H9 (cell line): ENCODE measurements at regions not wholly inside any gene's neighbourhood (a gene's known extent, or its start where the extent isn't known, plus 50 kb on each side); places are given as distances from the start of the nearest gene placed in this dataset.
A peak's percentile ranks its signal among the peaks of the same experiment; 100 is the strongest.

ENCODE experiments used
- DNase-seq: peaks from one replicate; pipeline ENCODE4 v3.0.0-alpha.2; 2017
- H2AFZ ChIP-seq: one replicate; pipeline ENCODE4 v1.6.1; 2013; ENCODE audit warnings: mild to moderate bottlenecking, low read length, control low read depth, moderate library complexity
- H2AK5ac ChIP-seq: 2 replicates; pipeline ENCODE4 v1.6.1; 2013; ENCODE audit warnings: low read length, control low read depth, mixed read lengths; ENCODE audit not compliant: insufficient read length
- H2BK120ac ChIP-seq: one replicate; pipeline ENCODE4 v1.6.1; 2013; ENCODE audit warnings: low read depth, mild to moderate bottlenecking, low read length, control low read depth, inconsistent platforms; ENCODE audit not compliant: poor library complexity, severe bottlenecking
- H2BK12ac ChIP-seq: 2 replicates; pipeline ENCODE4 v1.6.1; 2013; ENCODE audit warnings: low read length, control low read depth, mixed read lengths, low read depth; ENCODE audit not compliant: insufficient read length
- H2BK15ac ChIP-seq: 2 replicates; pipeline ENCODE4 v1.6.1; 2013; ENCODE audit warnings: low read depth, low read length, control low read depth
- H2BK20ac ChIP-seq: one replicate; pipeline ENCODE4 v1.6.1; 2013; ENCODE audit warnings: low read depth, mild to moderate bottlenecking, low read length, control low read depth, inconsistent platforms; ENCODE audit not compliant: poor library complexity, severe bottlenecking
- H2BK5ac ChIP-seq: 2 replicates; pipeline ENCODE4 v1.6.1; 2013; ENCODE audit warnings: low read length, control low read depth, mixed read lengths; ENCODE audit not compliant: insufficient read length
- H3K14ac ChIP-seq: 2 replicates; pipeline ENCODE4 v1.6.1; 2013; ENCODE audit warnings: low read length, control low read depth; ENCODE audit not compliant: insufficient read depth
- H3K18ac ChIP-seq: 2 replicates; pipeline ENCODE4 v1.6.1; 2013; ENCODE audit warnings: low read depth, mild to moderate bottlenecking, mixed read lengths, low read length, control low read depth; ENCODE audit not compliant: insufficient read length
- H3K23ac ChIP-seq: 2 replicates; pipeline ENCODE4 v1.6.1; 2013; ENCODE audit warnings: low read length, control low read depth, mixed read lengths, low read depth; ENCODE audit not compliant: insufficient read length
- H3K23me2 ChIP-seq: 2 replicates; pipeline ENCODE4 v1.6.1; 2013; ENCODE audit warnings: low read depth, mild to moderate bottlenecking, mixed read lengths, low read length, control low read depth; ENCODE audit not compliant: insufficient read length, poor library complexity, severe bottlenecking
- H3K27ac ChIP-seq: 2 replicates; pipeline ENCODE4 v1.5.1; 2013; ENCODE audit warnings: low read length, control low read depth, mixed read lengths, low read depth; ENCODE audit not compliant: insufficient read length
- H3K27me3 ChIP-seq: 2 replicates; pipeline ENCODE4 v1.6.1; 2013; ENCODE audit warnings: low read length, control low read depth, inconsistent platforms; ENCODE audit not compliant: insufficient read depth
- H3K4ac ChIP-seq: 2 replicates; pipeline ENCODE4 v1.6.1; 2013; ENCODE audit warnings: low read depth, mild to moderate bottlenecking, control low read depth, inconsistent platforms, low read length, moderate library complexity
- H3K4me1 ChIP-seq: 2 replicates; pipeline ENCODE4 v1.6.1; 2013; ENCODE audit warnings: low read length, control low read depth, inconsistent platforms; ENCODE audit not compliant: insufficient read depth
- H3K4me2 ChIP-seq: 2 replicates; pipeline ENCODE4 v1.6.1; 2013; ENCODE audit warnings: low read length, control low read depth, mixed read lengths; ENCODE audit not compliant: insufficient read length, insufficient read depth
- H3K56ac ChIP-seq: 2 replicates; pipeline ENCODE4 v1.6.1; 2013; ENCODE audit warnings: low read depth, mild to moderate bottlenecking, mixed read lengths, low read length, control low read depth; ENCODE audit not compliant: insufficient read length
- H3K79me1 ChIP-seq: 2 replicates; pipeline ENCODE4 v1.6.1; 2013; ENCODE audit warnings: low read depth, mild to moderate bottlenecking, moderate library complexity, low read length, control low read depth, inconsistent platforms; ENCODE audit not compliant: insufficient read depth, poor library complexity, severe bottlenecking
- H3K79me2 ChIP-seq: 2 replicates; pipeline ENCODE4 v1.6.1; 2013; ENCODE audit warnings: low read length, control low read depth, inconsistent platforms; ENCODE audit not compliant: insufficient read depth
- H3K9ac ChIP-seq: 2 replicates; pipeline ENCODE4 v1.6.1; 2013; ENCODE audit warnings: low read length, control low read depth, mixed read lengths; ENCODE audit not compliant: insufficient read length; ENCODE audit errors: extremely low read depth
- H3K9me3 ChIP-seq: one replicate; pipeline ENCODE4 v1.6.1; 2013; ENCODE audit warnings: low read depth, low read length, inconsistent platforms; ENCODE audit not compliant: control insufficient read depth
- H3T11ph ChIP-seq: one replicate; pipeline ENCODE4 v1.6.1; 2013; ENCODE audit warnings: mild to moderate bottlenecking, low read length, control low read depth, inconsistent platforms
- H4K20me1 ChIP-seq: one replicate; pipeline ENCODE4 v1.6.1; 2013; ENCODE audit not compliant: control insufficient read depth, insufficient read length, insufficient read depth
- H4K5ac ChIP-seq: 2 replicates; pipeline ENCODE4 v1.6.1; 2013; ENCODE audit warnings: low read depth, mild to moderate bottlenecking, mixed read lengths, low read length, control low read depth; ENCODE audit not compliant: insufficient read length
- H4K8ac ChIP-seq: replicated peaks from 2 replicates; pipeline ENCODE4 v1.6.1; 2013; ENCODE audit warnings: low read length, control low read depth, mixed read lengths, low read depth; ENCODE audit not compliant: insufficient read length
- H4K91ac ChIP-seq: 2 replicates; pipeline ENCODE4 v1.6.1; 2013; ENCODE audit warnings: low read depth, mild to moderate bottlenecking, moderate library complexity, mixed read lengths, low read length, control low read depth; ENCODE audit not compliant: insufficient read length
- H3K27ac Mint-ChIP-seq, 3 experiments: 2 replicates in 2 of 3; 3 replicates in 1 of 3; pipeline ENCODE4 v1.8.0; 2020 to 2021; ENCODE audit warnings: mixed read lengths in 3 of 3, mild to moderate bottlenecking in 1 of 3, moderate library complexity in 1 of 3
- H3K27me3 Mint-ChIP-seq: 2 replicates; pipeline ENCODE4 v1.8.0; 2021; ENCODE audit warnings: low read depth, mild to moderate bottlenecking, moderate library complexity, mixed read lengths
- H3K36me3 Mint-ChIP-seq, 3 experiments: 2 replicates in 2 of 3; 3 replicates in 1 of 3; pipeline ENCODE4 v1.8.0; 2020 to 2021; ENCODE audit warnings: low read depth in 3 of 3, mixed read lengths in 3 of 3; ENCODE audit not compliant: insufficient read depth in 1 of 3
- H3K4me1 Mint-ChIP-seq, 2 experiments: 2 replicates each; pipeline ENCODE4 v1.8.0; 2020; ENCODE audit warnings: mixed read lengths in 2 of 2
- H3K4me3 Mint-ChIP-seq, 2 experiments: 2 replicates in 1 of 2; 3 replicates in 1 of 2; pipeline ENCODE4 v1.8.0; 2020 to 2021; ENCODE audit warnings: mild to moderate bottlenecking in 2 of 2, mixed read lengths in 2 of 2, moderate library complexity in 1 of 2
- H3K9me3 Mint-ChIP-seq, 2 experiments: 2 replicates in 1 of 2; 3 replicates in 1 of 2; pipeline ENCODE4 v1.8.0; 2020; ENCODE audit warnings: mild to moderate bottlenecking in 2 of 2, mixed read lengths in 2 of 2, moderate library complexity in 1 of 2
- WGBS: extraction: QIAGEN DNeasy Blood & Tissue Kit; methylation state at CpG from one replicate; pipeline ENCODE4 v1.1.7; 2013; ENCODE audit warnings: missing lambda C conversion rate, low lambda C conversion rate, mixed read lengths; ENCODE audit not compliant: insufficient read length; ENCODE audit errors: extremely low coverage; 5-methylcytosine and 5-hydroxymethylcytosine counted together
- TF ChIP-seq, protein P1 (sequence below): fragments of 200-600 bp; sonication (generic); conservative IDR thresholded peaks from 3 replicates; pipeline ENCODE4 v1.8.0; 2021; ENCODE audit warnings: antibody characterized with exemption, mild to moderate bottlenecking

DNA sequence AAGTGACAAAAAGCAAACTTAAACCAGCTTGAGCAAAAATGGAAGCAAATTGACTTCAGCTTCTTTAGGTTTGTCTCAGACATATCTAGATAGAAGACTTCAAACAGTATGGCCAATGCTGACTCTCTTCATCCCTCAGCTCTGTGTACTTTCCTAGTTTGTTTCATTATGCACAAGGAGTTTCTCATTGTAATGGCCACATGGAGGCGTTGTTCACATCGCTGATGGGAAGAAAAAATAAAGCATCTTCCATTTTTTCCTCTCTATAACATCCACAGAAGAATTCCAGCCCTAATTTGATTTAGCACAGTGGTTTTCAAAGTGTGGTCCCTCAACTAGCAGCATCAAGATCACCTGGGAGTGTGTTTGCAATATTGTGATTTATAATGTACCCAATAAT, 397.5 kb upstream of the PRKX start:
- H3T11ph ChIP-seq = no peak overlapping the region
- H3K9me3 ChIP-seq = no peaks in the 10 kb centered on the region
- H4K5ac ChIP-seq = no peak overlapping the region
- H2BK20ac ChIP-seq = no peak overlapping the region
- no peak overlapping the region for H3K9ac ChIP-seq
- no peaks in the 10 kb centered on the region for H3K79me1 ChIP-seq
- no peaks in the 10 kb centered on the region for H4K20me1 ChIP-seq
- H3K23ac ChIP-seq = no peak overlapping the region
- no peak overlapping the region for H2BK5ac ChIP-seq
- H4K91ac ChIP-seq = no peak overlapping the region
- H3K4ac ChIP-seq = no peak overlapping the region
- H2AFZ ChIP-seq = no peak overlapping the region
- no peaks in the 10 kb centered on the region for H3K23me2 ChIP-seq
- no peak overlapping the region for H2BK15ac ChIP-seq
- TF ChIP-seq, protein P1, sequence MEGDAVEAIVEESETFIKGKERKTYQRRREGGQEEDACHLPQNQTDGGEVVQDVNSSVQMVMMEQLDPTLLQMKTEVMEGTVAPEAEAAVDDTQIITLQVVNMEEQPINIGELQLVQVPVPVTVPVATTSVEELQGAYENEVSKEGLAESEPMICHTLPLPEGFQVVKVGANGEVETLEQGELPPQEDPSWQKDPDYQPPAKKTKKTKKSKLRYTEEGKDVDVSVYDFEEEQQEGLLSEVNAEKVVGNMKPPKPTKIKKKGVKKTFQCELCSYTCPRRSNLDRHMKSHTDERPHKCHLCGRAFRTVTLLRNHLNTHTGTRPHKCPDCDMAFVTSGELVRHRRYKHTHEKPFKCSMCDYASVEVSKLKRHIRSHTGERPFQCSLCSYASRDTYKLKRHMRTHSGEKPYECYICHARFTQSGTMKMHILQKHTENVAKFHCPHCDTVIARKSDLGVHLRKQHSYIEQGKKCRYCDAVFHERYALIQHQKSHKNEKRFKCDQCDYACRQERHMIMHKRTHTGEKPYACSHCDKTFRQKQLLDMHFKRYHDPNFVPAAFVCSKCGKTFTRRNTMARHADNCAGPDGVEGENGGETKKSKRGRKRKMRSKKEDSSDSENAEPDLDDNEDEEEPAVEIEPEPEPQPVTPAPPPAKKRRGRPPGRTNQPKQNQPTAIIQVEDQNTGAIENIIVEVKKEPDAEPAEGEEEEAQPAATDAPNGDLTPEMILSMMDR = peak; percentile 55; the same call in 2 of the 3 replicates
- H3K4me1 ChIP-seq = no peaks in the 10 kb centered on the region
- Mint-ChIP-seq H3K4me1 (no peaks in the 10 kb centered on the region), H3K27me3 (no peaks in the 10 kb centered on the region), H3K36me3 (no peaks in the 10 kb centered on the region; a peak in 1 of 7 replicates), H3K27ac (no peak overlapping the region), H3K4me3 (no peak overlapping the region), H3K9me3 (peaks cover 0 to 3% of the 10 kb centered on the region in 2 experiments; a peak in 2 of 5 replicates)
- no peaks in the 10 kb centered on the region for H3K27me3 ChIP-seq
- no peak overlapping the region for H2BK12ac ChIP-seq
- DNase-seq = no peak
- no peak overlapping the region for H3K56ac ChIP-seq
- no peak overlapping the region for H3K14ac ChIP-seq
- WGBS = no CpG with 5 or more reads among the region's 2 CpGs
- no peak overlapping the region for H4K8ac ChIP-seq
- H3K79me2 ChIP-seq = no peaks in the 10 kb centered on the region
- no peak overlapping the region for H3K27ac ChIP-seq
- no peak overlapping the region for H2BK120ac ChIP-seq
- H3K18ac ChIP-seq = no peak overlapping the region
- no peak overlapping the region for H2AK5ac ChIP-seq
- no peak overlapping the region for H3K4me2 ChIP-seq
